AG04450 (cell line): ENCODE measurements at regions not wholly inside any gene's neighbourhood (a gene's known extent, or its start where the extent isn't known, plus 50 kb on each side); places are given as distances from the start of the nearest gene placed in this dataset.

Experiments used
- CTCF ChIA-PET: fragments of 300-600, 350-600 bp; formaldehyde crosslinking; extraction: SDS; loops from one replicate; lab custom pipeline; 2022; ENCODE audit warnings: antibody characterized with exemption, inconsistent platforms; lab: Charles Lee
- POLR2A ChIA-PET: fragments of 350-600 bp; formaldehyde crosslinking; extraction: SDS; loops from one replicate; lab custom pipeline; 2021; ENCODE audit warnings: antibody characterized with exemption, inconsistent platforms; lab: Yijun Ruan, JAX
- DNase-seq: peaks from one replicate; pipeline ENCODE4 v3.0.0-alpha.2; 2011; ENCODE audit warnings: low read depth, low spot score
- H3K27ac ChIP-seq: one replicate; pipeline ENCODE4 v1.5.1; 2012; ENCODE audit warnings: low read depth, low read length, control low read depth
- H3K27me3 ChIP-seq: one replicate; pipeline ENCODE4 v1.6.0; 2012; ENCODE audit warnings: low read length; ENCODE audit not compliant: control insufficient read depth, insufficient read depth
- H3K4me3 ChIP-seq: 2 replicates; pipeline ENCODE4 v1.5.1; 2011; ENCODE audit warnings: mild to moderate bottlenecking, low read depth, low read length, control low read depth
- H3K9me3 ChIP-seq: 2 replicates; pipeline ENCODE4 v1.5.1; 2012; ENCODE audit warnings: low read length; ENCODE audit not compliant: control insufficient read depth, insufficient read depth
- TF ChIP-seq, protein P1 (sequence below): IDR thresholded peaks from 2 replicates; pipeline ENCODE4 v1.5.1; 2011; ENCODE audit warnings: low read depth, low read length, control low read depth, inconsistent platforms

DNA sequence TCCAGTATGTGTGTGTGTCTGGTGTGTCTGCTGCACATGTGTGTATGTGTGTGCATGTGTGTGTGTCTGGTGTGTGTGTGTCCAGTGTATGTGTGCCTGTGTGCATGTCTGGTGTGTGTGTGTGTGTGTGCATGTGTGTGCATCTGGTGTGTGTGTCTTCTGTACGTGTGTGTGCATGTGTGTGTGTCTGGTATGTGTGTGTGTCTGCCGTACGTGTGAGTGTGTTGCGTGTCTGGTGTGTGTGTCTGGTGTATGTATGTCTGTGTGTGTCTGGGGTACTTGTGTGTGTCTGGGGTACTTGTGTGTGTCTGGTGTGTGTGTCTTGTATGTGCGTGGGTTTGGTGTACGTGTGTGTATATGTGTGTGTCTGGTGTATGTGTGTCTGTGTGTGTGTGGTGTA, 289.1 kb upstream of the SHH start:
- H3K27me3 ChIP-seq: no peaks in the 10 kb centered on the region
- ChIA-PET POLR2A (no interaction called here), CTCF (no interaction called here)
- H3K4me3 ChIP-seq: no peak overlapping the region
- H3K27ac ChIP-seq: no peak overlapping the region
- DNase-seq: no peak
- TF ChIP-seq, protein P1, sequence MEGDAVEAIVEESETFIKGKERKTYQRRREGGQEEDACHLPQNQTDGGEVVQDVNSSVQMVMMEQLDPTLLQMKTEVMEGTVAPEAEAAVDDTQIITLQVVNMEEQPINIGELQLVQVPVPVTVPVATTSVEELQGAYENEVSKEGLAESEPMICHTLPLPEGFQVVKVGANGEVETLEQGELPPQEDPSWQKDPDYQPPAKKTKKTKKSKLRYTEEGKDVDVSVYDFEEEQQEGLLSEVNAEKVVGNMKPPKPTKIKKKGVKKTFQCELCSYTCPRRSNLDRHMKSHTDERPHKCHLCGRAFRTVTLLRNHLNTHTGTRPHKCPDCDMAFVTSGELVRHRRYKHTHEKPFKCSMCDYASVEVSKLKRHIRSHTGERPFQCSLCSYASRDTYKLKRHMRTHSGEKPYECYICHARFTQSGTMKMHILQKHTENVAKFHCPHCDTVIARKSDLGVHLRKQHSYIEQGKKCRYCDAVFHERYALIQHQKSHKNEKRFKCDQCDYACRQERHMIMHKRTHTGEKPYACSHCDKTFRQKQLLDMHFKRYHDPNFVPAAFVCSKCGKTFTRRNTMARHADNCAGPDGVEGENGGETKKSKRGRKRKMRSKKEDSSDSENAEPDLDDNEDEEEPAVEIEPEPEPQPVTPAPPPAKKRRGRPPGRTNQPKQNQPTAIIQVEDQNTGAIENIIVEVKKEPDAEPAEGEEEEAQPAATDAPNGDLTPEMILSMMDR: no peak
- peaks cover 58% of the 10 kb centered on the region for H3K9me3 ChIP-seq

DNA sequence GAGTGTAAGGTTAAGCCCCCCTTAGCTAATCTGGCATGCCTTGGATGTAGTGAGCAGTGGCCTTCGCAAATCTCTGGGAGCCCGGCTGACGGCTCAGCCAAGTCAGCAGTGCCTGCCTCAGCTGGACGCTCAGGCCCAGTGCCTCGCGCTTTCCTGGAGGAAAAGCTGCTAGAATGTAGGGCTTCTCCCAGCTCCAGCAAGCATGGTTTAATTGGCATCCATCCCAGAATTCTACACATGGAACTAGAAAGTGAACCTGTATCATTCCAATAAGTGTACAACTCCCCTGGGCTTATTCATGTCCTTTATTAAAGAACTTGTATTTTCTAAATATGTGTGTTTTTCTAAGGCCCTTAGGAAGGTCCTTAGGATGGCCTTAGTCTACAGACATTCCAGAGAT, 287.8 kb upstream of the SHH start:
- Histone ChIP-seq H3K27ac (no peak overlapping the region), H3K9me3 (peaks cover 58% of the 10 kb centered on the region), H3K4me3 (no peak overlapping the region), H3K27me3 (no peaks in the 10 kb centered on the region)
- DNase-seq: no peak
- ChIA-PET POLR2A (no interaction called here), CTCF (no interaction called here)
- TF ChIP-seq, protein P1: no peak

DNA sequence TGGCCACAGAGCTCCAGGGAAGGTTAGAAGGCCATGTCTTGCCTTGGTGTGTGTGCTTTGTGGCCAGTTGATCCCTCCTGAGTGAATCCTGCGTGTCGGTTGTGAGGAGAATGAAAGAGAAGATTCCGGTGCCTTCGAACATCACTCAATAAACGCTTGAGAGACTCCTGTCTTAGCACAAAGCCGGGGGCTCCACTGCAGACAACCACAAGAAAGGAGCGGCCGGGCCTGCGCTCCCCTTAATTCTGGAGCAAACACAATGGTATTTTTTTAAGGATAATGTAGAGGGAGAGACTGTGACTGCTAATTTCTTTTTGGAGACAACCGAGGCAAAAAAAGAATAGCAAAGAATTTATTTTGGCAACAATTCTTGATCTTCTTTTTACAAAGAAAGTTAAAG, 286.8 kb upstream of the SHH start:
- no peaks in the 10 kb centered on the region for H3K27me3 ChIP-seq
- H3K27ac ChIP-seq: no peak overlapping the region
- no peak for DNase-seq
- POLR2A ChIA-PET: no interaction called here
- CTCF ChIA-PET: no interaction called here
- TF ChIP-seq, protein P1: no peak
- peaks cover 58% of the 10 kb centered on the region for H3K9me3 ChIP-seq
- H3K4me3 ChIP-seq: no peak overlapping the region

DNA sequence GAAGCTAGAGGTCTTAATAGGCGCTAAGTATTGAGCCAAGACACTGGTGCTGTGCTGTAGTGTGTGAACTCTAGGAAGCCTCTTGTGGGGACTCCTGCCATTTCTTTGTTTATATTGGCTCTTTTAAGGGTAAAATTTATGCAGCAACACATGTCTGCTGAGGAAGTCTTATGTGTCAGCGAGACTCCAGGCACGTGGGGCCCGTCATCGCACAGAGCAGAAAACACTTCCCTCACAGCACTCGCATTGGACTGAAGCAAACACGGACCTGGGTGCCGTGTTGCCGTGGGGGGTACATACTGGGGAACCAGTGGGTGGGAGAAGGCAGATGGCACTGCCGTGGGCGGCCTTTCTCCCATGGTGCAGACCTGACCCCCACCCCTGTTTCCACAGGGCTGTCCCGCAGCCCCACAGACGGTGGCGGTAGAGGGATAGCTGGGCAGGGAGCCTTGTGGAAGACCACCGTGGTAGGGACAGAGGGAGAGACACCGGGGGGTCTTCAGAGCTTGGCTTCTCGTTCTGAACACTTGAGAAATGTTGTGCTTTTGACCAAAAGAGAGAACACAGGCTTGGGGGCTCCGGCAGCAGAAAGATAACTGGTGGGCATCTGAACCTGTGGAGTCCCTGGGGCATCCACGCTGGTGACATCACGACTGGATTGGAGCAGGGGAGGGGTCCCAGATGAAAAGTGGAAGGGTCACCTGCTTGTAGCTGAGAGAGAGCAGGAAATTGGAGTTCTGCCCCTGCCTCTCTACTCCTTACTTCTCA, 284.7 kb upstream of the SHH start:
- Histone ChIP-seq H3K27ac (no peak overlapping the region), H3K9me3 (peaks cover 65% of the 10 kb centered on the region), H3K4me3 (no peak overlapping the region), H3K27me3 (no peaks in the 10 kb centered on the region)
- TF ChIP-seq, protein P1: no peak
- ChIA-PET CTCF (no interaction called here), POLR2A (no interaction called here)
- no peak for DNase-seq

DNA sequence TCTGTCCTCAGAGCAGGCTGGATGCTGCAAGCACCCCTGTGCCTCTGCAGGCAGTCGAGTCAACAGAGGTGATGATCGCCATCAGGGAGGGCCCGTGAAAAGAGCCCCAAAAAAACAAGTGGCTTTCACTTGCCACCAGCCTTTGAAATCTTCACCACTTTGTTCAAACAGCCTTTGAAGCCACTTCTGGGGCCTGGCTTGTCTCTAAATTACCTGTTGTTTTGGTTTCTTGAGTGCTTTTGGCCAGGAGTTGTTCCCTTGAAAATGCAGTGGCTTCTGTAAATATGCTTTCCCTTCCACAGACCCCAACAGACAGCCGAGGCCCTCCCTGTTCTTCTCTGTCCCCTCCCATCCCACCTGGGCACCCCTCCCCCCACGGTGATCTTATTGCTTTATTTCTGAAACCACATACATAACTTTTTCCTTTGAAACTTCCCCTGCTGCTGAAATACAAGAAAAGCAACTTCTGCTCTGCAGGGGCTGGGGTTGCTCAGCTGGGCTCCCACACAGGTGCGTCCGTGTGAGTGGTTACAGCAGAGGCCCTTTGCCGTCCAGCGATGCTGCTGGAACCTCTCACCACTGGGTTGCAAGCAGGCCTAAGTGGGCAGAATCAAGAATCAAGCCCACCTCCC, 283.8 kb upstream of the SHH start:
- Histone ChIP-seq H3K9me3 (peaks cover 69% of the 10 kb centered on the region), H3K4me3 (no peak overlapping the region), H3K27me3 (no peaks in the 10 kb centered on the region), H3K27ac (no peak overlapping the region)
- DNase-seq: no peak
- ChIA-PET CTCF (no interaction called here), POLR2A (no interaction called here)
- TF ChIP-seq, protein P1: no peak
